HL-60 (cell line): ENCODE measurements at regions not wholly inside any gene's neighbourhood (a gene's known extent, or its start where the extent isn't known, plus 50 kb on each side); places are given as distances from the start of the nearest gene placed in this dataset.

ENCODE experiments used
- DNase-seq, 2 experiments: peaks; one replicate each; pipeline ENCODE4 v3.0.0-alpha.2; 2010 to 2020; ENCODE audit warnings: low read depth in 1 of 2, low spot score in 1 of 2
- H3K27ac ChIP-seq: fragments of 250-450 bp; sonication (Bioruptor Pico); replicated peaks from 2 replicates; pipeline ENCODE4 v1.5.1; 2020; ENCODE audit warnings: mild to moderate bottlenecking, moderate library complexity
- H3K27me3 ChIP-seq: fragments of 250-450 bp; sonication (Bioruptor Pico); 2 replicates; pipeline ENCODE4 v1.5.1; 2021; ENCODE audit warnings: mild to moderate bottlenecking, moderate library complexity; ENCODE audit not compliant: insufficient read depth, poor library complexity, severe bottlenecking
- H3K4me3 ChIP-seq: replicated peaks from 2 replicates; pipeline ENCODE4 v1.5.1; 2011; ENCODE audit warnings: mild to moderate bottlenecking, control low read depth, low read length; ENCODE audit not compliant: insufficient read depth
- GABPA ChIP-seq: IDR thresholded peaks from 2 replicates; pipeline ENCODE4 v1.6.1; 2012; ENCODE audit warnings: low read depth
- POLR2AphosphoS5 ChIP-seq: IDR thresholded peaks from 2 replicates; pipeline ENCODE4 v1.6.1; 2012; ENCODE audit warnings: low read depth
- REST ChIP-seq: IDR thresholded peaks from 2 replicates; pipeline ENCODE4 v1.6.1; 2012; ENCODE audit warnings: low read depth; ENCODE audit not compliant: insufficient replicate concordance
- SPI1 ChIP-seq: IDR thresholded peaks from 2 replicates; pipeline ENCODE4 v1.6.1; 2012; ENCODE audit warnings: low read depth, mild to moderate bottlenecking, borderline replicate concordance
- TF ChIP-seq, protein P1 (sequence below): IDR thresholded peaks from one replicate; pipeline ENCODE4 v1.5.1; 2011; ENCODE audit warnings: low read length, control low read depth, inconsistent platforms; ENCODE audit not compliant: insufficient read depth

DNA sequence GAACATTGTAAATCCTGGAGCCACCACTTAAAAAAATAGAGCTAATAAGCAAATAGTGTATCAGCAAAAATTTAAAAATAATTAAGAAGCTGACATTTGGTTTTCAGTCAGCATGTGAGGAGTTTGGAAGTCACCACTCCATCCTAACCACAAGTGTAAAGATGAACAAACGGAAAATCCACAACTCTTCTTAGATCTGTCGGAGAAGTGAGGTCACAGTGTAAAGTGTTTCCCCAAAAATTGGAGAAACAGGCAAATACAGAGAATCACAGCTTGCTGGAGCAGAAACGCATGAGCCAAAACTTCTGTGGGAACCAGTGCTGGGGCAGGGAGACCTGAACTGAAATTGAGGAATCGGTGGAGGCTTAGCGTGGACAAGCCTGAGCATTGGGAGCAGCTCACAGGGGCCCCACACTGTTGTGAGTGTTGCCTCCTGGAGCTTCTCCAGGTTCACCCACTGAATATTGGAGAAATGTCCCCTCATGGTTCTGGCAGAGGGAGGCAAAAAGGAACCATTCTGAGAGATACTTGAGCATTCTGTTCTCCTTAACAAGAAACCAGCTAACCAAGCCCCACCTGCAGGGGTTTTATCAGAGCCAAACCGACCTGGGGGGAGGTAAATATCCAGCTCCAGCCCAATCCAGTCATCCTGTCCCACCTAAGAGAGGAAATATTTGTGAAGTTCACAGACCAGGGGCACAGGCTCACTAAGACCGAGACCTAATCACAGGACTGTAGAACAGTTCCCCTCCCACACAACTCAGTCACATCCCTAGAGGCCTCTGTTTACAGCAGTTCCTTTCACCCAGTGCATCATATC, 192.0 kb downstream of the ERMARD start:
- DNase-seq, result no peak
- TF ChIP-seq POLR2AphosphoS5 (no peak), SPI1 (no peak), REST (no peak), GABPA (no peak)
- TF ChIP-seq, protein P1, sequence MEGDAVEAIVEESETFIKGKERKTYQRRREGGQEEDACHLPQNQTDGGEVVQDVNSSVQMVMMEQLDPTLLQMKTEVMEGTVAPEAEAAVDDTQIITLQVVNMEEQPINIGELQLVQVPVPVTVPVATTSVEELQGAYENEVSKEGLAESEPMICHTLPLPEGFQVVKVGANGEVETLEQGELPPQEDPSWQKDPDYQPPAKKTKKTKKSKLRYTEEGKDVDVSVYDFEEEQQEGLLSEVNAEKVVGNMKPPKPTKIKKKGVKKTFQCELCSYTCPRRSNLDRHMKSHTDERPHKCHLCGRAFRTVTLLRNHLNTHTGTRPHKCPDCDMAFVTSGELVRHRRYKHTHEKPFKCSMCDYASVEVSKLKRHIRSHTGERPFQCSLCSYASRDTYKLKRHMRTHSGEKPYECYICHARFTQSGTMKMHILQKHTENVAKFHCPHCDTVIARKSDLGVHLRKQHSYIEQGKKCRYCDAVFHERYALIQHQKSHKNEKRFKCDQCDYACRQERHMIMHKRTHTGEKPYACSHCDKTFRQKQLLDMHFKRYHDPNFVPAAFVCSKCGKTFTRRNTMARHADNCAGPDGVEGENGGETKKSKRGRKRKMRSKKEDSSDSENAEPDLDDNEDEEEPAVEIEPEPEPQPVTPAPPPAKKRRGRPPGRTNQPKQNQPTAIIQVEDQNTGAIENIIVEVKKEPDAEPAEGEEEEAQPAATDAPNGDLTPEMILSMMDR, result no peak
- no peaks in the 10 kb centered on the region for H3K27me3 ChIP-seq
- no peak overlapping the region for H3K4me3 ChIP-seq
- no peak overlapping the region for H3K27ac ChIP-seq

DNA sequence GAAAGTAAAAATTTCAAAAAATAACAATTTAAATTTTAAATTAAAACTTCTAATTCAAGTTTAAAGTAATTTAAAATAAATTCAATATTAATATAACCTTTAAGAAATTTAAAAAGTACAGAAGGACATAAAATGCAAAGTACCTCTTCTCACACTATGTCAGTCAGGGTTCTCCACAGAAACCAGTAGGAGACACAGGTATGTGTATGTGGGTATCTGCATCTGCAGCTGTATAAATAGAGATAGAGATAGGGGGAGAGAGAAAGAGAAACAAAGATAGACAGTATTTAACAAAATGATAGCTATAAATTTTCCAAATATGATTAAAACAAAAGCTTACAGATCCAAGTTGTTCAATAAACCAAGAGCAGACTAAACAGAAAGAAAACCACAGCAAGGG, 190.8 kb downstream of the ERMARD start:
- Histone ChIP-seq H3K4me3 (no peak overlapping the region), H3K27ac (no peak overlapping the region), H3K27me3 (no peaks in the 10 kb centered on the region)
- DNase-seq, result no peak
- TF ChIP-seq, protein P1, result no peak
- TF ChIP-seq REST (no peak), GABPA (no peak), POLR2AphosphoS5 (no peak), SPI1 (no peak)

- no peaks in the 10 kb centered on the region for H3K27me3 ChIP-seq
- DNase-seq, result no peak
- no peak overlapping the region for H3K4me3 ChIP-seq
- no peak overlapping the region for H3K27ac ChIP-seq
- TF ChIP-seq, protein P1, result no peak
- TF ChIP-seq SPI1, result no peak
- no peak for TF ChIP-seq GABPA
- TF ChIP-seq REST, result no peak
- no peak for TF ChIP-seq POLR2AphosphoS5
Observed at GRCh38 chr6:169940481-169941271, 189.3 kb downstream of the ERMARD start.
